ENCODE measurements at regions not wholly inside any gene's neighbourhood (a gene's known extent, or its start where the extent isn't known, plus 50 kb on each side); places are given as distances from the start of the nearest gene placed in this dataset.

DNA sequence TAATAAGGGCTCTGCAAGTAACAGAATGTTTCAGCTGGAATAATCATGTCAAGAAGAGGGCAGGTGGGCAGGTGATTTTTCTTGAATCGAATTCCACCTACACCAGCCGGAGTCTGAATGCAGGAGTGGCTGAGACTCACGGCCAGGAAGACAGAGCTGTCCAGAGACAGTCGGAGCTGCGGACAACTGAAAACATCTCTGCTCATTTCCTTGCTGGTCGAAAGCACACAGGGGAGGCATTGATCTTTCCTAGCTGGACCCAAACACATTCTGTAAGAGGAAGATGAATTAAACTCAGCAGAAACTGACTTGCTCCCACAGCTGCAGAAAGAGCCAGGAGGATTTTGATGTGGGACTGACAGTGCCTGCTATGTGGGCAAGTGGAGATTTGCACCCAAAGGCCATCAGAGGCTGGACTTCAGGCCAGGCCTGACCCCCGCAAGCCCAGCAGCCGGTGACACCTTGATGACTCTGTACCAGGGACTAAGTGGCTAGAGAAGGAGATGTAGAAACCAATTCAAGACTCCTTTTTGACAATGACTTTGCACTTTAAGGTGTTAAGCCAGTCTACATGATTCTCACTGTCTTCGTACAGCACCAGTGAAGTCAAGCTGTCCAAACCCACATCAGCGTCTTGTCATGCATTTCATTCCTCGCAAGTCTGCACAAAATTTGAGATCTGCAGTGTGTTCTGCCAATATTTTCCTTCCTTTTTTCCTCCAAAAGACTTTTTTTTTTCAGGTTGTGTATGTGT is 169.4 kb downstream of the TEX36 start:
- DNase-seq = no peak

DNA sequence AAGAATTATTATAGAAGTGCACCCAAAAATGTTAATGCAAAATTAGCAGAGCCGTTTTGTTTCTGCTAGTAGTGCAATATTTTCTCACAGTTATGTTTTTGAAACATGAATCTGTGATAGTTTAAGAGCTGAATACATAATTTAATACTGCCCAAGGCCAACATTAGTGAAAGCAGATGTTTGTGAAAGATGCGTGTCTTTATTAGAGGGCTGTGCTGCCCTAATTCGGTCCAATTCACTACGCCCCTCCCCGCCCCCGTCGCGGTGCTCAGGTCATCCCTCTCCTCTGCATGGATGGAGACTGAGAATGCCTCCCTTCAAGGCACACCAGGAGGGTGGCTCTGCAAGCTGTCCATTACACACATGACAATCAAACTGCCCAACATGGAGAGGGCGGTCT is 172.0 kb downstream of the TEX36 start:
- DNase-seq = no peak

DNA sequence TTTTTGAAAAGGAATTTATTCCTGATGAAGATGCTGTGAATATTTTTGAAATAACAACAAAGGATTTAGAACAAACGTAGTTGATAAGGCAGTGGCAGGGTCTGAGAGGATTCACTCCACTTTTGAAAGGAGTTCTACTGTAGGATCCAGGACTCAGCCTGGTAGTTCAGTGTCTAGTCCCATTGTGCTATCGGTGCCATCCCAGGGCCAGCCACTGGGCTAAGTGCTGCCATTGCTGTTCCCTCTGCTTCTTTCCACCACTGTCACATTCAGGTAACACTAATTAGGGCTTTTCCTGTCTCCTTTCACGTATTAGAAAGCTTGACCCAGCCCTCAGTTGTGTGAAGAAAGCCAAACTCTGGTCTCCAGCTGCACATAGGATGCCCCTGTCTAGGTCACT is 177.3 kb downstream of the TEX36 start:
- no peak for DNase-seq

DNA sequence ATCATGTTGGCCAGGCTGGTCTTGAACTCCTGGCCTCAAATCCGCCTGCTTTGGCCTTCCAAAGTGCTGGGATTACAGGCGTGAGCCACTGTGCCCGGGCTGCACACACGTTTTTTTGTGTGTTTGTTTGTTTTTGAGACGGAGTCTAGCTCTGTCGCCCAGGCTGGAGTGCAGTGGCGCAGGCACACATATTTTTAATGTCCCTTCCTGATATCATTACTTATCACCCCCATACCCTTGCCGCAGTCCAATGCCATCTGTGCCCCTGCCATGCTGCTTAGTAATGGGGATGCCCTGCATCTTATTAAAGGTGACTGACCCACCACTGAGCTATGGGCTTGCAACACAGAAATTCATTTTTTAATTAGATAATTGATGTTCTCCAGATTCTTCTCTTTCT is 180.7 kb downstream of the TEX36 start:
- DNase-seq = no peak

DNA sequence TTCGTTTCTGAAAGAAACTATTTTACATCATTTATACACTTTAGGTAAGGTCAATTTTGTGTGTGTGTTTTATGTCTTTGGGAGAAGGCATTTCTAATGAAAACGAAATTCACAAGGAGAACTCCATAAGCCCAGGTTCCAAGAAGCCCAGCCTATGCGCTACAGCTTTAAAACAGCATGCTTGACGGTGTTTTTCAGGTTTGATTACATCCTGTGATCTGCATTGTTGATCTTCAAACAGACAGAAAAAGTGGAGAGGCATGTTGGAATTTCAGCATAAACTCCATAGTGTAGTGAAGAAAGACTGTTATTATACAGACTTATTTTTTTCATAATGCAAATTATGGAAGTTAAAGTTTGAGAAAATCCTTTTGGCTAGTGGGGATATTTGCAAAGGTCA is 187.6 kb downstream of the TEX36 start:
- no peak for DNase-seq

DNA sequence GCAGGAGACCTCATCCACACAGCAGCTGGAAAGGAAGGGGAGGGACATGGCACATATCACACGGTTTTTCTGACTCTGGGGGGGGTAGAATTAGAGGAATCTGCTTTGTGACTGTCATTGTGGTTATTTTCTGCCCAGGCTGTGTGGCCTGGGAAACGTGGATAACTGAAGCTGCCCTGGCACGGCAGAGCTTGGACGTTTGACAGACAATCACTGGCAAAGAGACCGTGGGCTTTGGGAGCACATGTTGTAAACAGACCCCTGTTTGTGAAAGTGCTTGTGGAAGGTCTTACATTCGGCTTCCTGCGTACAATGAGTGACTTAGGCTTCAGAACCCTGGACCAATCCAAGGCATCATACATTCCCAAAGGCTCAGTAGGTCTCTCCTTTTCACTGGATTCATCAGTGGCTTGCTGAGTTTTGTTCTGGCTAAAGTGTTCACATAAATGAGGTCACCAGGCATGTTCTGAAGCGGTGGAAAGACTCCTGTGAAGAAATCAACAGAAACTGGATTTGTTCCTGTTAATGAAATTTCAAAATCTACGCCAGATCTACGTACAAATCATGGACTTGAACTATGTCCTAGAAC is 188.2 kb downstream of the TEX36 start:
- no peak for DNase-seq

DNA sequence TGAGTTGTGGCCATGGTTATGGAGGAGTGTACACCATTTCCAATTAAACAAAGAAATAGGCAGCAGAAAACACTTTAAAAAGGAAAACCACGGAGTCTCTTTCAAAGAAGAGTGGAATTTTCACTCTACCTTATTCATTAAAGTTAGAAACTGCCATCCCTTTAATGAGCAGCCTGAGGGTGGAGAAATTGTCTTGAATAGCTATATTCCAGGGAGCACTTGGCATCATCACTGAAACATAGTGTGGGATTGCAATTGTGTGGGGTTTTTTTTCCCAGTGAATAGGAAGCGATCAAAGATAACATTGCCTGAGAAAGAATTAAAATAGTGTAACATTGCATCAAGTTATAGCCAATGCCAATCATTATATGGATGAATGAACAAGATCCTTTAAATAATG is 191.6 kb downstream of the TEX36 start:
- DNase-seq = no peak

DNA sequence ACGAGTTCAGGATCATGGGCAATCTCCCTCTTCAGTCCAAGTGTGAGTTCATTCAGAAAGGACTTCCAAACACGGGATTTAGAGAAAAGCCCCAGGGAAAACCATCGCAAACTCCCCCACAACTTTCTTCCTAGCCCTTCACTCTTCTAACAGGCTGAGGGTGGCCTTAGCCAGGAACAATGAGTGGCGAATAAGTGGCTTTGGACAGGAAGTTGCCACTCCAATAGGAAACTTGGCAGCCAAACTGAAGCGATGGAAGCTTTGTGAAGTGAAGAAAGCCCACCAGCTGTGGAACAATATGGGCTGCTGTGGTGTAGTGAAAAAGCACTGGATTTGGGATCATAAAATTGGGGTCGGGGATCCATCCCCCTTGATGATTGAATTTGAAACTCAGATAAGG is 193.2 kb downstream of the TEX36 start:
- DNase-seq = no peak

DNA sequence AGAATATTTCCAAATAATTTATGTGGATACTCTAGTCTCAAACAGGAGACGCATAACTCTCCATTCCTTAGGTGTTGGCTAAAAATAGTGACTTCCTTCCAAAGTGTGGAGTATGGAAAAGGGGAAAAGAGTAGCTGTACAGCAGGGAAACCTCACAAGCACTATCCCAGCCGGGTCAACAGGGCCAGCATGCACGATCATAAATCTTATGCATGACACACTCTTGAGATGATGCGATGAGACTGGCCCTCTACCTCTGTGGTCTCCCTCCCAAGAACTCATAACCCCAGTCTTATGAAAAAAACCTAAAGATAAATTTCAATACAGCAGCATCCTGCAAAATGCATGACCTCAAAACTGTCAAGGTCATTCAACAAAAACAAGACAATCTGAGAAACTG is 197.3 kb downstream of the TEX36 start:
- no peak for DNase-seq

DNA sequence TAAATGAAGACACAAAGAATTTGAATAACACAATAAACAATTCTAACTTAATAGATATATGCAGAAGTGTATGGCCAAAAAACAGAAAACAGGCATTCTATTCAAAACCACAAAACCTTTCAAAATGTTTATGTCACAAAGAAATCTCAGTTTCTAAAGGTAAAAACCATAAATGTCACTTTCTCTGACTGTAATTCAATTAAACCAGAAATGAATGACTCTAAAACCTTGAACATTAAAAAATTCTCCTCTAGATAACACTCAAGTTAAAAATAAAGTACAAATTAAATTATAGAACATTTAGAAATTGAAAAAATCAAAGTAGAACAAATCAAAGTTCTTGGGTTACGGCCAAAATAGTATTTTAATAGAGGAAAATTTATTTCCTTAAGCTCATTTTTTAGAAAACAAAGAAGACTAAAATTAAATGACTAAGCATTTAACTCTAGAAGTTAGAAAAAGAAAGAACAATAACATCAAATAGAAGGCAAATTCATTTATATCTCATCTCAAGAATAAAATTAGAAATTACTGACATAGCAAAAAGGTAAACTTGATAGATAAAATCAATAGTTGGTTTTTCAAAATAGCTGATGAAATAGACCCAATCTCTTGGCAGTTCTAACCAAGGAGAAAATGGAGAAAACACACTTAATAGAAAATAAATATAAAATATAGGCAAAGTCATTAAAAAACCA is 198.8 kb downstream of the TEX36 start:
- DNase-seq = no peak

DNA sequence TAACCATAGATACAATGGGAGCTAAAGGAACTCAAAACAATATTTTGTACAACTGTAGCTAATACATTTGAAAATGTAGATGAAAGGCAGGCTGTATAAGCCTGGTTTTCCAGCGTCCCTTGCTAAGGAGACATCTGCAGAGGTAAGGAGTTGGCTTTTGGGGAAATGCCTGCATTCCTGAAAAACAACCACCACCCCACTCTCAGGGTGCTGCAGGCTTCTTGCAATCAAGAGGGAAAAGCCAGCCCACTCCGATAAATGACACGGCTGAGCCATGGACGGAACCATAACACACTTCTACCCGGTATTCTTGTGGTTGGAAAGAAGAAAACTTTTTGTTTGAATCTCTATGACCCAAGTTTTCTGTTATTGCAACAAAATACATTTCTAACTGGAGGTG is 200.3 kb downstream of the TEX36 start:
- DNase-seq = no peak

DNA sequence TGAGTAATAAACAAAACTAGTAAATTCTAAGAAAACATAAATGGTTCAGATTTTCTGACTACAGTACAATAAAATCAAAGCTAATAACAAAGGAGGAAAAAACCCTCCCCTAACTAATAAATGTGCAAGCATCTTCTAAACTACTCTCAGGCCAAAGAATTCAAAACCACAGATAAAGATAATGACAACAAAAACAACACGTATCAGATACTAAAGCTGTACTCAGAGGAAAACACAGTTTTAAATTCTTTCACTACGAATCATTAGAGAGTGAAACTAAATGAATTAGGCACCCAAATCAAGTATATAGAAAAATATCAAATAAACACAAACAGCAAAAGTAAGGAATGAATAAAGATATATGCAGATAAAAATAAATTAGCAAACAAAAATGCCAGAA is 200.9 kb downstream of the TEX36 start:
- no peak for DNase-seq

DNA sequence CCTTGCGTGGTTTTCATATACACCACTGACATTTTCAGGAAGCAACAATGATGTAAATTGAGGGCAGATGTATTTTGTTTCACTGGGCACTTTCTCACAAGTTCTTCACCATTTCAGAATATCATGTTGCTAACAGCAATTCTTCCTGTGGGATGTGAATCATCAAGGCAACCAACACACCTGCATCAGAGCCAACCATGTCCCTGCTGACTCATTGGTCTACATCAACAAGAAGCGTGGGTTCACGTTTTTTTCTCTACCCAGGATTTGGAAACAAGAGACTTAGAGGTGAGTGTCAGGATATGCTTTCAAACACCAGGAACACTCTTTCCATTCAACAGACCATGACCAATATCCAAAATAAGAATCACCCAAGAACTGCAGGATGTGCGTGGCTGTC is 203.9 kb downstream of the TEX36 start:
- no peak for DNase-seq

DNA sequence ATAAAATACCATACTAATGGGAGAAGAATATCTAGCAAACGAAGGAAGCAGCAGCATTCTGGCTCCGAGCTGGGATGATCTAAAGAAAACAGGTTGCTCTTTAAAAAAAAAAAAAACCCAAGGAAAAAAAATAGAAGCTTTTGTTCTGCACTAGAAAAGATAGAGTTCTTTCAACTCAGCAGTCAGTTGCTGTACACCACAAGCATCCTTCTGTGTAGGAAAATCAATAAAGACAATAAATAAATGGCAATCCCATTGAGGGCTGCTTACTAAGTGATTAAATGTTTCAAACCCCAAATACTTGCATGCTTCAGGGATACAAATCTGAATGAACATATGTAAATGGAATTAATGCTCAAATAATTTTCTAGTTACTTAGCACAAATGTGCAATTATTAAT is 207.1 kb downstream of the TEX36 start:
- no peak for DNase-seq

DNA sequence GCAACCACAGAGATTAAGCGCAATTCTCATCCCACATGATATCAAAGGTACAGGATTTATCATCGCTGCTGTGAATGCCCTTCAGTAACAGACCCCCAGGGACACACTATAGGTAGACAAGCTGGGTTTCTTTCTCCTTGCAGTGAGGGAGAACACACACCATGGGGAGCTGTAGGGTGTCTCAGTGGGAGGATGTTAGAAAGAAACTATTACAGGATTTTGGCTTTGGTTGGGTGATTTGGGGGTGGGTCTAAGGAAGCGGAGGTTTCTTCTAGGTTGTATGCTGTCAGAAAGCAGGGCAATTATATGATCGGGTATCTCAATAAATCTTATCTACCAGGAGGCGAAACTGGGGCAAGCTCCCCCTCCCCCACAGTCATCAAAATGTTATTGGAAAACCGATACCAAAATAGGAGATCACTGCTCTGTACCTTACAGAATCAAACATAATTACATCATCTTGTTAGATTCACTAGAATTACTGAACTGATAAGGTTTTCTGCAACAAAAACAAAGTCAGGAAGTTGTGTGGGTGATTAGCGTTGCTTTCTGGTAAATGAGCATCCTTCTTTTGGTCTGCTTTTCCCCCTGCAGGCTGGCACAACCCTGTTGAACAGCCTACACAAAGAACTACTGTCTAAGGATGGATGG is 209.7 kb downstream of the TEX36 start:
- DNase-seq = no peak

DNA sequence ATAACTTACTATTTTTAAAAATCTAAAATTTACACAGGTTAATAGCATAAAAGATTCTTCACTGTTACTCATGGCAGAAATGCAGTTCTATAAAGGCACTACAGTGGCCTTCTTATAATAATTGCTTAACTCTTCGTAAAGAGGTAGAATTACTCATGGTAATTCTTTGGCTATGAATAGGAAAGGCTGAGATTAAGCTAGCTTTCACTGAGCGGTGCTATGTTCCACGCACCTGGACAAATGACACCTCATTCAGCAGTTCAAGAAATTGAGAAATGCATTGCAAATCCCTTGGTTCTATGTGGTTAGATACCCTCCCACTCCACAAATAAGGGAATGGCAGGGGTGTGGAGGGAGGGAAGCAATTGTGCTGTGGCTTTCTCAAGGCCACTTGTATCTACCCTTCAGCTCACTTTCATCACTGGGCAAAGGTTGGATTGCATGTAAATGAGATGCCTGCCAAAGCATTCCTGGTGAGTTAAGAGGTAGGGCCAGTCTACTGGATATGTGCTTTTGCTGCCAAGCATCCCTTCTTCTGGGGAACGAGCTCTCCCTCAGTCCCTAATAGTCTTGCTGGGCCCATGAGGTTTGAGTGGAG is 210.9 kb downstream of the TEX36 start:
- DNase-seq = no peak

DNA sequence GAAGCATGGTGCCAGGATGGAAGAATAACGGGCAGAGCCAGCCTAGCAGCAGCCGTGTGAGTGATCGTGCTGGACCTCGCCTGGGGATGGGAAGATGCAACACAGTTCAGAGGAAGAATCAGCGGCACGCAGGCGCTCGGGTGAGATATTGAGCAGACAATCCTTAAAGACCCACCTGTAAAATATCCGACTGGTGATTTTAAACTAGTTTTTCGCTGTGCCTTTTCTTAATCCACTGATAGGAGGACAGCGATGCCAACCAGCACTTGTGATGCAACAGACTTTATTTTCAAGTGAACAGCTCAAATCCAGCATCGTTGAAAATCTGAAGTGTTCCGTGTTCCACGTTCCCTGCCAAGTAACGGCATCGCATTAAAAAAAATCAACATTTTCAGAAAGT is 214.7 kb downstream of the TEX36 start:
- no peak for DNase-seq

DNA sequence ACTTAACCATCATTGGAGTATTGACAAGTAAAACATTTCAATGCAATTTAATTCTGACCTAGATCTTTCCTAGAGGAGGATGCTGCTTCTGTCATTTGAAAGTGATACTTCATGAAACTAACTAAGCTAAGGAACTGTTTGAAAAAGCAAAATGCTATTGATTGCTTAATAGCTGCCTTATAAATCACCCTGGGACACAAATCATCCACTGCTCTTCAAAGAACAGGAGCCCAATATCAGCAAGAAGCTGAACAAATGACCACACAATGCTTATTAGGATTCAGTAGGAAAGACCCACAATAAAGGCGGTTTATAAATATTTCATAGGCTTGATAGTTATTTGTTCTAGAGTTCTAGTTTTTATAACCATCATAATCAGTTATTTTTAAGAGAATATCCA is 216.3 kb downstream of the TEX36 start:
- DNase-seq = no peak

DNA sequence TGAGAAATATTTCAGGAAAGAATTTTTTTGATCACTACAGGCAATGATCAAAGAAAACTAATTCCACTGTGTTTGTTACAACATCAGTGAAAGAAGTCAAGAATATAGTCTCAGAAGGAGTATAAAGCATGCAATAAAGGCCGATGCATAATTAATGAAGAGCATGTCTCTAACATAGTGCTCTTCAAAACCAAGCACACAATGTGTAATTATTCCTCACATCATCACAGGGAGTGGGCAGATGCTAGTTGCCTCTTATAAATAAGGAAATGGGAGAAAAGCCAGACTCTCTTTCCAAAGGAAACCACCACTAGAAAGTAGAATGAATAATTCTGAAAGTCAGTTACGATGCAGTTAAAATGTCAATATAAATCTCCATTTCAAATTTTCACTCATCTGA is 220.1 kb downstream of the TEX36 start:
- DNase-seq = no peak

DNA sequence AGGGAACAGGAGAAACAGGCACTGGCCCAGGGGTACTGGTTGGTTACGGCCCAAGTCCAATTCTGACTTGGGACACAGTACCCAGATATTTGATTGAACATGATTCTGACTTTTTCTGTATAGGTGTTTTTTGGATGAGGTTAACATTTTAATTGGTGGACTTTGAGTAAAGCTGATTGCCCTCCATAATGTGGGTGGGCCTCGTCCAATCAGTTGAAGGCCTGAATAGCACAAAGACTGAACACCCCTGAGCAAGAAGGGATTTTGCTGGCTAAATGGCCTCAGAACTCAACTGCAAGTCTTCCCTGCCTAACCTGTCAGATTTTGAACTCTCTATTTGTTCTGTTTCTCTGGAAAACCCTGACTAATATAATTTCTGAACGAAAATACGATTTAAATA is 222.6 kb downstream of the TEX36 start:
- DNase-seq = no peak

DNA sequence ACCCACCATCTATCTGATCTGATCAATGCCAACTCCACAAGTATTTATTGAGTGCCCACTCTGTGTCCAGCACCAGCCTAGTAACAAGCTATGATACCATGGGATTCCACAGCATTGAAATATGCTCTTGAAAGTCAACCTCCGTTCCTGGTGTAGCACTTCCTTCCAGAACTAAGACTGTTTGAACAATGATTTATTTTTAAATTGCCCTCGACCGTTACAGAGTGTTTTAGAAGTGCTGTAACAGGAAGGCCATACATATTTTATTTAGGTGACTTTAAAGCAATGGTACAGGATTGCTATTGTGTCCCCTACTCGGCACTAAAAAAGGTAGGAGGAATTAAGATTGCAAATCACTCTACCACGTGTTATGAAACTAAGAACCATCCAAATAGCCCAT is 225.6 kb downstream of the TEX36 start:
- no peak for DNase-seq

DNA sequence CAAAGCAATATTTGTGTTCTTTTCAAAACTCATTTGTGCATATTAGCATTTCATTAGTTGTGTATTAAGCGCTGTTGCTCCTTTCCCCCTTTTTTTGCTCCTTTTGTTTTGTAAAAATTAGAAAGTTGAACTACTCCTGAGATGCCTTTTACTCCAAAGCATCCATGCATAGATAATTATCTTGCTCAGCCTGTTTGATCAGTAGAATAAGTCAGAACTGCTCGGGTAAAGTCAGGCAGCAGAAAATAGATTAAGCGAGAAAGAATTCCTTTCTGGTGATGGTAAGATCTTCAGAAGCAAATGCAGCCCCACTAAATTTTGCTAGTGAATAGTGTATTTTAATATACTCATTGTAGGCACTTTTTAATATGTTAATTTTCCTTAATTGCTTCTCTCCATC is 227.1 kb downstream of the TEX36 start:
- DNase-seq = no peak

DNA sequence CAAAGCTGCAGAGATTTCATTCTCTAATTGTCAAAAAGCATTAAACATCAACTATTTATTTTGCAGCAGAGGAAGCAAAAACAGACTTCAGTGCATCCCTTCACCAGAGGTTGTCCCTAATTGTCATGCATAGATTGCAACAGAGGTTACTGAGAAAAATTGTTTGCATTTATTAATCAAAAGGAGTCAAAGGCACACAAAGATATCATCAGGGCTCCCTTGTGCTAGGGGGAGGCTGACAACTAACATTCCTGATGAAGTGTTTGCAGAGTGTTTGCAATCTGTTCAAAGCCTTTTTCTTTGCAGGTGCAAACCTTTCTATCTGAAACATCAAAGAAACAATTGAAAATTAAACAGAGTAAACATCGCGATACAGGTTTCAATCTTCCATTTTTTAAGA is 227.5 kb downstream of the TEX36 start:
- DNase-seq = no peak

DNA sequence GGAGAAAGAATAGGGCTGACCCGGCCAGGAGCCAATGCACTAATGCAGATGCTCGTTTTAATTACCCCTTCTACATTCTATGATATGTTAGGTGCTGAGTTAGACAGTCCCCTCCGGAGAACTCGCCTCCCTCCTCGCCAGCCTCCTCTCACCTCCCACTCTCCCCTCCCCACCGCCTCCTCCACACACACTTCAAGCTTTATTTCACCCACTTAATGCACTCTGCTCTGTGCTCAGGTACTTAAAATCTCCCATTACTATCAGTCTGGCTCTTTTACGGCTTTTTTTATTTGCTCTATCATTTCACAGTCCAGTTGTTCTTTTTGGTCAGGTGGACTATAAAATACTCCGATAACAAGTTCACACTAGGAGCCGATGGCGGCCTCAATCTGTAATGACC is 231.6 kb downstream of the TEX36 start:
- DNase-seq = no peak
